ENCODE measurements at regions not wholly inside any gene's neighbourhood (a gene's known extent, or its start where the extent isn't known, plus 50 kb on each side); places are given as distances from the start of the nearest gene placed in this dataset.
"Not testable (repeated sequence)": the region's sequence is repeated elsewhere in the genome, so short reads cannot be mapped to it uniquely, and the experiment has no call there.

GRCh38 chr3:22843854-22844253 lies 359.3 kb upstream of the UBE2E2 start:
- DNase-seq, result no peak

- DNase-seq, result no peak
Observed at GRCh38 chr3:22846566-22846965, 356.6 kb upstream of the UBE2E2 start.

- not testable (repeated sequence) for DNase-seq
Observed at GRCh38 chr3:22849583-22849982, 353.5 kb upstream of the UBE2E2 start.

GRCh38 chr3:22856811-22857210 lies 346.3 kb upstream of the UBE2E2 start:
- no peak for DNase-seq

- DNase-seq, result no peak
Observed at GRCh38 chr3:22858486-22858885, 344.6 kb upstream of the UBE2E2 start.

- no peak for DNase-seq
Observed at GRCh38 chr3:22859618-22860017, 343.5 kb upstream of the UBE2E2 start.

GRCh38 chr3:22861426-22861825 lies 341.7 kb upstream of the UBE2E2 start:
- DNase-seq, result no peak

DNA sequence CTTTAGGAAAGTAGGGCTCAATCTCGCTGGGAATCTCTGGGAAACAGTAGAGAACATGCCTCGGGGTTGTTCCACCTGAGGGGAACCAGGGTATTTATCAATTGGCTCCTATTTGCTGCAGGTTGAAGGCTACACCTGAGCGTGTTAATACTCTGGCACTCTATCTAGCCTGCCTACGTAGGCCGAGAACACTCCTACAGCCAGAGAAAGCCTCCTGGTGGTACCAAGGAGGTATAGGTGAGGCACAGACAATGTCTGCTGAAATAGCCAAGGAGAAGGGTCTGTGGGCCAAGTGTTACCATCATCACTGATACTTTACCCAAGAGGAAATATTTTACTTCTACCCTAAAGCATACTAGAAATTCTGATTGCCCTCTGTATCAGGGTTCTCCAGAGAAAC lies 341.0 kb upstream of the UBE2E2 start:
- no peak for DNase-seq

DNA sequence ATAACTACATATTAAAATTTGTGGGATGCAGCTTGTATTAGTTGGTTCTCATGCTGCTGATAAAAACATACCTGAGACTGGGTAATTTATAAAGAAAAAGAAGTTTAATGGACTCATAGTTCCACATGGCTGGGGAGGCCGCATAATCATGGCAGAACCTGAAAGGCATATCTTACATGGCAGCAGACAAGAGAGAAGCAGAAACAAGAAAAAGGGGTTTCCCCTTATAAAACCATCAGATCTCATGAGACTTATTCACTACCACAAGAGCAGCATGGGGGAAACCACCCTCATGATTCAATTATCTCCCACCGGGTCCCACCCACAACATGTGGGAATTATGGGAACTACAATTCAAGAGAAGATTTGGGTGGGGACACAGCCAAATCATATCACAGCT lies 320.3 kb upstream of the UBE2E2 start:
- DNase-seq, result not testable (repeated sequence)

DNA sequence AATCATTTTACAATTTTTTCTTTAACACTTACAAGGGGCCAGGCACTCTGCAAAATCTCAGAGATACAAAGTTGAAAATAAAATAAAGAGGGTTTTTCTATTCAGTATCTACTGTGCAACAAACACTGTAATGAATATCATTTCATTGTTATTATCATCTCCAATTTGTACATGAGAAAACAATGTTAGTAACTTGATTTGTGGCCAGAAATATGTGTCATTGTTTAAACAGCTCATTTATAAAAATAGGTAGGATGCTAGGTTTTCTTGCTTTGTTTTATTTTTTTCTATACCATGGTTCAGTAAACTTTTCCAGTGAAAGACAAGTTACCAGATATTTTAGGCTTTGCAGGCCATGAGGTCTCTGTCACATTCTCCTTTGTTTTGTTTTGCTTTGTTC lies 318.1 kb upstream of the UBE2E2 start:
- DNase-seq, result no peak

DNA sequence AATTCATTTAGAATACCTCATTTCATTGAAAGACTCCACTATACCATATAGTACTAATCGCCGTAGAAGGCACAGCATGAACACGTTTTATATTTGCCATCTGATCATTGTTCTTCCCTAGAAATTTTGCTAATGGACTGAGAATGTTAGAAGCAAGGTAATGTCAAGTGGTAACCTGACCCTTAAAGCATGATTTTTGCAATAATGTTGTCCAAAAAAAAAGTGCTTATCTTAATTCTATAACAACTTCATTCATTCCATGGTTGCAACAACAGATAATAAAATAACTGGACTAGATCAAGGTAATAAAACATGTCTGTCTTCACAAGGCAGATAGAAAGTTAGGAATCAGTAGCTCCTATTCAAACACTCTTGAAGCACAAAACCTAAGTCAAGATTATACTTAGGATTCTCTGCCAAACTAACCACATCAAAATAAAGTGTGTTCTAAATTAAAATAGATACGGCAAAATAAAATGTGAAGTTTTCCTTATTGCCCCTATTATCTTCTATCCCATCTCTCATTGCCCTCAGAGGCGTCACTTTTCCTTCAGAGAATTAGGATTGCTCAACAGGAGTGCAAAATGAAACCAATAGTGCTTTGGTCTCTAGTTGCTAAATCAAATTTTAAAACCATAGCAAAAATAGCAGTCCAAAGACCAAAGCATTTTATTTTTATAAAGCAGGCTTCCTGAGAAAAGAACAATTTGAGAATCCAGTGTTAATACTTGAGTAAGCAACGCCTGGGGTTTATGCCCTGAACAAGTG lies 317.4 kb upstream of the UBE2E2 start:
- no peak for DNase-seq

GRCh38 chr3:22886439-22887068 lies 316.6 kb upstream of the UBE2E2 start:
- DNase-seq, result no peak

- no peak for DNase-seq
Observed at GRCh38 chr3:22887664-22888291, 315.3 kb upstream of the UBE2E2 start.

GRCh38 chr3:22893101-22893500 lies 310.0 kb upstream of the UBE2E2 start:
- DNase-seq, result no peak

DNA sequence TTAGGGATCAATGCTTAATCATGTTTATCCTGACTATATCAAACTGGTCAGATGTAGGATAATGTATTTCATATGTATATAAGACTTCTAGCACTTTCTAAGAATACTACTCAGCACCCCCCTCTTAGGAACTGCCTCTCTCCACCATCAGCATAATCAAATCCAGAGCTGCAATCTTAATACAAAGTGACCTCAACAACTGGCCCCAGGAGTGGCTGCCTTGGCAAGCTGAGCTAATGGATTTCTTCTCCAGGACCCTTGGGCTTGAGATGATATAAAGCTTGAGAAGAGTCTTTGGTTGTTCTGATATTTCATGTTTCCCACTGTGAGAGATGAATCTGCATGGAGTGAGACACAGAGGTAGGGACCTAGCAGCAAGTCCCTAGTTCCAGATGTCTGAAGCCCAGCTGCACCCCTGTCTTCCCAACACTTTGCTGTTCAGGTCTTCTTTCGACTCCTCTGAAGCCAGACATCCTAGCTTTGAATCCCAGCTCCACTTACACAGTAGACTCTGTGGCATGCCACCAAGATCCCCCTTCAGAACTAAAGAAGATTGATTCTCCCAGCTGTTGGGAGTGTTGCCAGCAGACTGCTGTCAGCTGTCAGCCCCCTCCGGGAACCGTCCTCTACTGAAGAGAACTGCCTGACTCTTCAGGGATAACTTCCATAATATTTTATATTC lies 309.3 kb upstream of the UBE2E2 start:
- no peak for DNase-seq

- DNase-seq, result no peak
Observed at GRCh38 chr3:22894865-22895264, 308.3 kb upstream of the UBE2E2 start.

DNA sequence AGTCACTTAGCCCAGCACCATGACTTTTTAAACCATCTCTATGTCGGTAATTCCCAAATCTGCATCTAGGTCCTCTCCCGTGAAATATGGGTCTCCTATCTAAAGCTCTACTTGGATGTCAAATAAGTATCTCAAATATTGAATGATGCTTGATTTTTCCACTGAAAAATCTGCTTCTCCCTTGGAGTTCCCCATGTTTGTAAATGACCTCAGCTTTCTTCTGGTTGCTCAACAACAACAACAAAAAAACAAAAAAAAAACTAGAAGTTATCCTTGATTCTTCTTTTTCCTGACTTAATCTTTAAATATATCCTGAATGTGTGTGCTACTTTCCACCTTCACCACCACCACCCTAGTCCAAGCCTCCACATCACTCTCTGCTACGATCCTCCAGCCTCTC lies 307.5 kb upstream of the UBE2E2 start:
- DNase-seq, result no peak

DNA sequence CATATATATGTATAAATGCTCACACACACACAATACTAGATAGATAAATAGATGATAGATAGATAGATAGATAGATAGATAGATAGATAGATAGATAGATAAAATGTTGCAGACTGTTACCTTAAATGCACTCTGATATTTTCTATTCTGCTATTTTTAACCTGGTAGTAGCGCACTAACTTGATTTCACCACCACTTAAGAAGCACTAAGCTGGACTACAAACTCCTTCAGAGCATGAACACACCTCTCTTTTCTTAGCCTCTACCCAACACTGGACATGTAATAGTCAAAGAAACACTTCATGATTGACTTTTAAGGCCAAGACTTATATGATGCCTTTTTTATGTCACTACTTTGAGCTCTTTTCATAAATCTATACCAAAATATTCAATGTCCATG lies 304.6 kb upstream of the UBE2E2 start:
- DNase-seq, result no peak

- no peak for DNase-seq
Observed at GRCh38 chr3:22899441-22899840, 303.7 kb upstream of the UBE2E2 start.

DNA sequence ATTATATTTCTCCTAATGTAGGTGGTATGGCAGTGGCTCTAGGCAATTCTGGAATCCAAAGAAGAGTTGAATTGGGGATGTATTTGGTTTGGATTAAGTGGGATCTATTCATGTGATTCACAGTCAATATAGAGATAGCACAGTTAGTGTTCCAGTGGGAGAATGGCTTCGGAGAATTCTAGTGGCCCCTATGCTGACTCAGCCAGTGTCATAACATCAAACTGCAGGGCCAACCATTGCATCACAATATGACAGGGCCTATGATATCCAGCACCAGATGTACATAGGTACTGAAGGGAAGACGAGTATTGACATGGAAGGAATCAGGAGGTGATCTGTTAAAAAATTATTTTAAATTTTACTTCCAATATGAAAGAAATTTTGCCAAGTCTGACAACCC lies 302.8 kb upstream of the UBE2E2 start:
- DNase-seq, result no peak

DNA sequence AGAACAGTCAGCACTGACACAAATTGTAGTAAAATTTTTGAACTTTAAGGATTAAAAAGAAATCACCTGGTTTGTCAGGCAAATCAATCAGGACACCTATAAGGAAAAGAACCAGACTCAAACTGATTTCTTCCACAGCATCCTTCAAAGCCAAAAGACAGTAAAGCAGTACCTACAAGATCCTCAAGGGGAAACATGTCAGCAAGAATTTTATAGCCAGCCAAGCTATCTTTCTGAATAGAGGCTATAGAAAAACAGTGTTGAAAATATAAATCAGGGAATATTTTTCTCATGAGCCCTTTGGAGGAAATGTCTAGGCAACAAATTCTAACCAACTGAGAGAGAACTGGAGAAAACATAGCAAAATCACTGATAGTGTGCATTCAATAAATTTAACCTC lies 301.4 kb upstream of the UBE2E2 start:
- no peak for DNase-seq

- DNase-seq, result no peak
Observed at GRCh38 chr3:22907161-22907780, 295.9 kb upstream of the UBE2E2 start.

DNA sequence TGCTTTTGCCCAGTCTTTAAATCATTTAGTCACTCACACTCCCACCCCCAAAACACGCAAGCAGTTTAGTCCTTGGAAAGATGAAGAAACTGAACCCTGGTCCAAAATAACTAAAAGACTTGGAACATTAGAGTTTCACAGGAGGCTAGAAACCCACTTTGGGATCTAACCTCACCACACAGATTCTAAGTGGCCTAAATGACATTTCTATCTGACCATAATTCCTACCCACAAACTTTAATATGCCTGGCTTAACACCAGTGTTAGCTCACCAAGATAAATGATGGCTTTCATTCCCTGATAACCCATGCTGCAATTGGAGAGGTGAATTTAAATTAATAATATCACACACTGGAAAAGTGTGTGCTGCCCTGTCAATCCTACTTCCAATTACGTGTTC lies 295.3 kb upstream of the UBE2E2 start:
- DNase-seq, result no peak
